GM18909 (cell line): ENCODE measurements at regions not wholly inside any gene's neighbourhood (a gene's known extent, or its start where the extent isn't known, plus 50 kb on each side); places are given as distances from the start of the nearest gene placed in this dataset.

Experiments
- ATAC-seq: cut with Tn5 transposase; IDR thresholded peaks from one replicate; pipeline ENCODE4 v1.9.1; 2021; ENCODE audit warnings: mild to moderate bottlenecking; ENCODE audit not compliant: unreplicated experiment, poor library complexity

- ATAC-seq, result no peak
Observed at GRCh38 chr4:11194431-11194830, 234.3 kb downstream of the HS3ST1 start.

GRCh38 chr4:11189756-11190155, 238.9 kb downstream of the HS3ST1 start:
- no peak for ATAC-seq

GRCh38 chr4:11183356-11183740, 245.3 kb downstream of the HS3ST1 start:
- ATAC-seq, result no peak

- no peak for ATAC-seq
Observed at GRCh38 chr4:11182586-11183355, 245.9 kb downstream of the HS3ST1 start.

GRCh38 chr4:11182031-11182430, 246.7 kb downstream of the HS3ST1 start:
- no peak for ATAC-seq

GRCh38 chr4:11179796-11180195, 248.9 kb downstream of the HS3ST1 start:
- ATAC-seq, result no peak

- ATAC-seq, result no peak
Observed at GRCh38 chr4:11178433-11178832, 250.3 kb downstream of the HS3ST1 start.

- no peak for ATAC-seq
Observed at GRCh38 chr4:11175374-11175773, 253.3 kb downstream of the HS3ST1 start.

- no peak for ATAC-seq
Observed at GRCh38 chr4:11166606-11167005, 262.1 kb downstream of the HS3ST1 start.

GRCh38 chr4:11166034-11166433, 262.7 kb downstream of the HS3ST1 start:
- ATAC-seq, result no peak

GRCh38 chr4:11165052-11165451, 263.6 kb downstream of the HS3ST1 start:
- no peak for ATAC-seq

- no peak for ATAC-seq
Observed at GRCh38 chr4:11160288-11160687, 268.4 kb downstream of the HS3ST1 start.

GRCh38 chr4:11158971-11159370, 269.7 kb downstream of the HS3ST1 start:
- ATAC-seq, result no peak

GRCh38 chr4:11155208-11155867, 273.4 kb downstream of the HS3ST1 start:
- no peak for ATAC-seq

GRCh38 chr4:11153171-11153750, 275.4 kb downstream of the HS3ST1 start:
- no peak for ATAC-seq

- ATAC-seq, result no peak
Observed at GRCh38 chr4:11152684-11153083, 276.0 kb downstream of the HS3ST1 start.

- no peak for ATAC-seq
Observed at GRCh38 chr4:11151500-11151899, 277.2 kb downstream of the HS3ST1 start.

- ATAC-seq, result no peak
Observed at GRCh38 chr4:11149612-11150259, 279.0 kb downstream of the HS3ST1 start.

GRCh38 chr4:11139871-11140270, 288.8 kb downstream of the HS3ST1 start:
- ATAC-seq, result no peak

GRCh38 chr4:11138964-11139363, 289.7 kb downstream of the HS3ST1 start:
- ATAC-seq, result no peak

- ATAC-seq, result no peak
Observed at GRCh38 chr4:11134705-11135104, 294.0 kb downstream of the HS3ST1 start.
